SK-N-SH treated with all-trans-retinoic acid at 6 μM for 48 hours (cell line): ENCODE measurements at regions not wholly inside any gene's neighbourhood (a gene's known extent, or its start where the extent isn't known, plus 50 kb on each side); places are given as distances from the start of the nearest gene placed in this dataset.

ENCODE experiments used
- ARNTL ChIP-seq: fragments of 450-650 bp; formaldehyde crosslinking; IDR thresholded peaks from 2 replicates; pipeline ENCODE4 v1.5.0; 2020; ENCODE audit warnings: low read depth, mild to moderate bottlenecking, moderate library complexity, borderline replicate concordance
- CSDC2 ChIP-seq: fragments of 250-450 bp; sonication (Bioruptor Pico); IDR thresholded peaks from 2 replicates; pipeline ENCODE4 v1.5.0; 2020; ENCODE audit warnings: mild to moderate bottlenecking, moderate library complexity
- ESRRG ChIP-seq: fragments of 250-450 bp; sonication (Bioruptor Pico); IDR thresholded peaks from 2 replicates; pipeline ENCODE4 v1.6.1; 2021; ENCODE audit warnings: mild to moderate bottlenecking
- PPARA ChIP-seq: fragments of 250-450 bp; sonication (Bioruptor Pico); IDR thresholded peaks from 2 replicates; pipeline ENCODE4 v1.5.0; 2020; ENCODE audit warnings: mild to moderate bottlenecking, borderline replicate concordance
- SNAI2 ChIP-seq: fragments of 250-450 bp; sonication (Bioruptor Pico); IDR thresholded peaks from 2 replicates; pipeline ENCODE4 v1.5.0; 2020; ENCODE audit warnings: mild to moderate bottlenecking, moderate library complexity
- TSHZ2 ChIP-seq: fragments of 250-450 bp; sonication (Bioruptor Pico); IDR thresholded peaks from 2 replicates; pipeline ENCODE4 v1.5.0; 2020; ENCODE audit warnings: mild to moderate bottlenecking, moderate library complexity
- ZFP3 ChIP-seq: fragments of 250-450 bp; sonication (Bioruptor Pico); IDR thresholded peaks from 2 replicates; pipeline ENCODE4 v1.5.0; 2020; ENCODE audit warnings: mild to moderate bottlenecking, moderate library complexity
- TF ChIP-seq, protein P1 (sequence below): fragments of 250-450 bp; sonication (Bioruptor Pico); IDR thresholded peaks from 2 replicates; pipeline ENCODE4 v1.5.1; 2020; ENCODE audit warnings: low read depth, mild to moderate bottlenecking, moderate library complexity

DNA sequence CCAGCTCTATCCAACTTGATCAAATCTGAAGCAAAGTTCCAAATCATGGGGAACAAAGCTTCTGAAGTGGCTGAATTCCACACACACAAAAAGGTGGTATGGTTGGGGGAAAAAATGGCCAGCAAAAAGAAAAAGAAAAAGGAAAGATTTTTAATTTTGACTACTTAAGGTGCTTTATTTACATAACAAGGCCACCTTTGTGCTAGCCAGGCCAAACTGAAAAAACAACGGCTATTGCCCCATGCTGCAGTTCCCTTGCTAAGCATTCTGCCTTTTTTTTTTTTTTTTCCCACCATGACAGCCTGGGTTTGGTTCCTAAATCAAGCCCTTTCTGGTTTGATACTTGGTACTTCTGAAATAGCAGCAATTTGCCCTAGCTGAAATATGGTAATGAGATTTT lies 66.5 kb upstream of the DAZL start:
- TF ChIP-seq TSHZ2 (CRISPR knock-in tag) = no peak
- no peak for TF ChIP-seq ESRRG (CRISPR knock-in tag)
- TF ChIP-seq, protein P1, sequence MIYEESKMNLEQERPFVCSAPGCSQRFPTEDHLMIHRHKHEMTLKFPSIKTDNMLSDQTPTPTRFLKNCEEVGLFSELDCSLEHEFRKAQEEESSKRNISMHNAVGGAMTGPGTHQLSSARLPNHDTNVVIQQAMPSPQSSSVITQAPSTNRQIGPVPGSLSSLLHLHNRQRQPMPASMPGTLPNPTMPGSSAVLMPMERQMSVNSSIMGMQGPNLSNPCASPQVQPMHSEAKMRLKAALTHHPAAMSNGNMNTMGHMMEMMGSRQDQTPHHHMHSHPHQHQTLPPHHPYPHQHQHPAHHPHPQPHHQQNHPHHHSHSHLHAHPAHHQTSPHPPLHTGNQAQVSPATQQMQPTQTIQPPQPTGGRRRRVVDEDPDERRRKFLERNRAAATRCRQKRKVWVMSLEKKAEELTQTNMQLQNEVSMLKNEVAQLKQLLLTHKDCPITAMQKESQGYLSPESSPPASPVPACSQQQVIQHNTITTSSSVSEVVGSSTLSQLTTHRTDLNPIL (CRISPR knock-in tag) = no peak
- TF ChIP-seq SNAI2 (CRISPR knock-in tag) = no peak
- no peak for TF ChIP-seq ZFP3 (CRISPR knock-in tag)
- no peak for TF ChIP-seq CSDC2 (CRISPR knock-in tag)
- TF ChIP-seq ARNTL (CRISPR knock-in tag) = no peak
- no peak for TF ChIP-seq PPARA
